Smooth muscle cell (in vitro differentiated cells): ENCODE measurements at regions not wholly inside any gene's neighbourhood (a gene's known extent, or its start where the extent isn't known, plus 50 kb on each side); places are given as distances from the start of the nearest gene placed in this dataset.

Experiments
- DNase-seq: peaks from one replicate; lab custom pipeline; 2025; ENCODE audit not compliant: unreplicated experiment; lab: John Stamatoyannopoulos, UW
- H2AFZ ChIP-seq: fragments of 200-600 bp; sonication (generic); 2 replicates; pipeline ENCODE4 v1.6.0; 2016; ENCODE audit warnings: antibody characterized with exemption, low read depth, mild to moderate bottlenecking
- H3F3A ChIP-seq: fragments of 200-600 bp; sonication (generic); 2 replicates; pipeline ENCODE4 v1.6.0; 2017; ENCODE audit warnings: antibody characterized with exemption, low read depth
- H3K27ac ChIP-seq: fragments of 200-600 bp; sonication (generic); 2 replicates; pipeline ENCODE4 v1.5.1; 2016; ENCODE audit warnings: low read depth, mild to moderate bottlenecking
- H3K27me3 ChIP-seq: fragments of 200-600 bp; sonication (generic); 2 replicates; pipeline ENCODE4 v1.6.1; 2016; ENCODE audit warnings: low read depth, mild to moderate bottlenecking
- H3K36me3 ChIP-seq: fragments of 200-600 bp; sonication (generic); 2 replicates; pipeline ENCODE4 v1.5.1; 2016; ENCODE audit warnings: low read depth
- H3K4me1 ChIP-seq: fragments of 200-600 bp; sonication (generic); 2 replicates; pipeline ENCODE4 v1.5.1; 2016; ENCODE audit warnings: low read depth
- H3K4me2 ChIP-seq: fragments of 200-600 bp; sonication (generic); 2 replicates; pipeline ENCODE4 v1.6.0; 2016; ENCODE audit warnings: mild to moderate bottlenecking
- H3K4me3 ChIP-seq: fragments of 200-600 bp; sonication (generic); 2 replicates; pipeline ENCODE4 v1.5.1; 2016; ENCODE audit warnings: mild to moderate bottlenecking
- H3K79me2 ChIP-seq: fragments of 200-600 bp; sonication (generic); 2 replicates; pipeline ENCODE4 v1.6.0; 2016; ENCODE audit warnings: low read depth, mild to moderate bottlenecking
- H3K9ac ChIP-seq: fragments of 200-600 bp; sonication (generic); 2 replicates; pipeline ENCODE4 v1.6.0; 2016; ENCODE audit warnings: low read depth
- H3K9me3 ChIP-seq: fragments of 200-600 bp; sonication (generic); replicated peaks from 2 replicates; pipeline ENCODE4 v1.5.1; 2016; ENCODE audit warnings: low read depth
- H4K20me1 ChIP-seq: fragments of 200-600 bp; sonication (generic); 2 replicates; pipeline ENCODE4 v1.6.0; 2016; ENCODE audit warnings: low read depth
- WGBS: methylation state at CpG from one replicate; pipeline ENCODE4 v1.1.7; 2016; ENCODE audit warnings: low lambda C conversion rate; 5-methylcytosine and 5-hydroxymethylcytosine counted together
- TF ChIP-seq, protein P1 (sequence below): fragments of 200-600 bp; sonication (generic); IDR thresholded peaks from 2 replicates; pipeline ENCODE4 v1.5.1; 2017; ENCODE audit warnings: borderline replicate concordance, mild to moderate bottlenecking, antibody characterized with exemption; ENCODE audit not compliant: insufficient read depth, poor library complexity, severe bottlenecking

DNA sequence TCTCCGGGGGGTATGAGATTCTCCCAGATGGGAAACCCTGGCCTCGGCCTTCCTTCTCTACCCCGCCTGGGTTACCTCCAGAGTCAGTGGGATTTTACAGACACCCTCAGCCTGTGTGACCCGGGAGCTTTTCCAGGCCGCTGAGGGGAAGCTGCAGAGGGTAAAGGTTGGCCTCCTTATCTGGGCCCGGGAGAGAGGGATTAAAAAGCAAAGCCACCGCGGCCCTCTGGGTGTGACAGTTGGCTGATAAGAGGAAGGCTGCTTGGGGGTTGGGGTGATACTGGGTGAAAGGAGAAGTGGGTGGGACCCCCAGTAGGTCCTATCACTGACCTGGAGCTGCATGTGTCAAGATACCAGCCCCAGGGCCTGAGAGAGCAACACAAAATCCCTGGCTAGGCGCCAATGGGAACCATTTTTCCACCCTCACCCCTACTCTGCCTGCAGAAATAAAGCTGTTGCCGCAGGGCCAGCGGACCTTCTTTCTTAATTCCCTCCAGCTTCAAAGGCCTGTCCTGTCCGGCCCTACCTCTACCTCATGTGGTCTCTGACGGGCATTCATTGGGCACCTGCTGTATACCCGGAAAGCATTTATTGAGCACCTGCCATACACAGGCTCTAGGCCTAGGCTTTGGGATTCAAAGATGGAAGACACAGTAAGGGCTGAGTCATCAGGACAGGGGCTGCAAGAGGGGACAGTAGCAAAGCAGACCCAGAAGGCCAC, 77.6 kb upstream of the GSE1 start:
- no peaks in the 10 kb centered on the region for H3K79me2 ChIP-seq
- H3F3A ChIP-seq: no peaks in the 10 kb centered on the region
- no peak overlapping the region for H3K4me2 ChIP-seq
- peaks cover 6% of the 10 kb centered on the region for H3K4me1 ChIP-seq
- H3K27ac ChIP-seq: no peak overlapping the region
- TF ChIP-seq, protein P1, sequence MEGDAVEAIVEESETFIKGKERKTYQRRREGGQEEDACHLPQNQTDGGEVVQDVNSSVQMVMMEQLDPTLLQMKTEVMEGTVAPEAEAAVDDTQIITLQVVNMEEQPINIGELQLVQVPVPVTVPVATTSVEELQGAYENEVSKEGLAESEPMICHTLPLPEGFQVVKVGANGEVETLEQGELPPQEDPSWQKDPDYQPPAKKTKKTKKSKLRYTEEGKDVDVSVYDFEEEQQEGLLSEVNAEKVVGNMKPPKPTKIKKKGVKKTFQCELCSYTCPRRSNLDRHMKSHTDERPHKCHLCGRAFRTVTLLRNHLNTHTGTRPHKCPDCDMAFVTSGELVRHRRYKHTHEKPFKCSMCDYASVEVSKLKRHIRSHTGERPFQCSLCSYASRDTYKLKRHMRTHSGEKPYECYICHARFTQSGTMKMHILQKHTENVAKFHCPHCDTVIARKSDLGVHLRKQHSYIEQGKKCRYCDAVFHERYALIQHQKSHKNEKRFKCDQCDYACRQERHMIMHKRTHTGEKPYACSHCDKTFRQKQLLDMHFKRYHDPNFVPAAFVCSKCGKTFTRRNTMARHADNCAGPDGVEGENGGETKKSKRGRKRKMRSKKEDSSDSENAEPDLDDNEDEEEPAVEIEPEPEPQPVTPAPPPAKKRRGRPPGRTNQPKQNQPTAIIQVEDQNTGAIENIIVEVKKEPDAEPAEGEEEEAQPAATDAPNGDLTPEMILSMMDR: no peak
- H2AFZ ChIP-seq: no peak overlapping the region
- no peak overlapping the region for H3K4me3 ChIP-seq
- no peaks in the 10 kb centered on the region for H3K36me3 ChIP-seq
- DNase-seq: no peak
- H3K9me3 ChIP-seq: no peaks in the 10 kb centered on the region
- WGBS: 59% methylated on average over 14 of the region's 14 CpGs
- no peaks in the 10 kb centered on the region for H3K27me3 ChIP-seq
- no peak overlapping the region for H3K9ac ChIP-seq
- peaks cover 85% of the 10 kb centered on the region for H4K20me1 ChIP-seq

DNA sequence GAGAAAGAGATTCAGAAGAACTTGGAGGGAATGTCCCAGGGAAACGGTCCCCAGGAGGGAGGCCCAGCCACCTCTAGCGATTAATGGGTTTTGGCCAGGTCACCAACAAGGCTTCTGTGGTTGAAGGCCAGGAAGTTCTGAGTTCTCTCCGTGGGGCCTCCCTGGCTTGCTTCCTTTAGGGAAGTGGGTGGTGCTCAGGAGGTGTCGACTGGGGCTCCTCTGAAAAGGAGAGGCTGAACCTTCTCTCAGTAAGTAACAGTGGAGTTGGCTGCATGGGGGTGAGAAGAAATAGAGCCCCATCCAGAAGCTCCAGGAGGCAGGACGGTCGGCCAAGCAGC, 77.1 kb upstream of the GSE1 start:
- Histone ChIP-seq H3K4me2 (no peak overlapping the region), H3K9ac (no peak overlapping the region), H3K4me1 (peaks cover 6% of the 10 kb centered on the region), H3K4me3 (no peak overlapping the region), H3K79me2 (no peaks in the 10 kb centered on the region), H3F3A (no peaks in the 10 kb centered on the region), H3K9me3 (no peaks in the 10 kb centered on the region), H3K27me3 (no peaks in the 10 kb centered on the region), H2AFZ (no peak overlapping the region), H4K20me1 (peaks cover 85% of the 10 kb centered on the region), H3K36me3 (no peaks in the 10 kb centered on the region), H3K27ac (no peak overlapping the region)
- TF ChIP-seq, protein P1: no peak
- DNase-seq: no peak
- WGBS: 82% methylated on average over 6 of the region's 6 CpGs

DNA sequence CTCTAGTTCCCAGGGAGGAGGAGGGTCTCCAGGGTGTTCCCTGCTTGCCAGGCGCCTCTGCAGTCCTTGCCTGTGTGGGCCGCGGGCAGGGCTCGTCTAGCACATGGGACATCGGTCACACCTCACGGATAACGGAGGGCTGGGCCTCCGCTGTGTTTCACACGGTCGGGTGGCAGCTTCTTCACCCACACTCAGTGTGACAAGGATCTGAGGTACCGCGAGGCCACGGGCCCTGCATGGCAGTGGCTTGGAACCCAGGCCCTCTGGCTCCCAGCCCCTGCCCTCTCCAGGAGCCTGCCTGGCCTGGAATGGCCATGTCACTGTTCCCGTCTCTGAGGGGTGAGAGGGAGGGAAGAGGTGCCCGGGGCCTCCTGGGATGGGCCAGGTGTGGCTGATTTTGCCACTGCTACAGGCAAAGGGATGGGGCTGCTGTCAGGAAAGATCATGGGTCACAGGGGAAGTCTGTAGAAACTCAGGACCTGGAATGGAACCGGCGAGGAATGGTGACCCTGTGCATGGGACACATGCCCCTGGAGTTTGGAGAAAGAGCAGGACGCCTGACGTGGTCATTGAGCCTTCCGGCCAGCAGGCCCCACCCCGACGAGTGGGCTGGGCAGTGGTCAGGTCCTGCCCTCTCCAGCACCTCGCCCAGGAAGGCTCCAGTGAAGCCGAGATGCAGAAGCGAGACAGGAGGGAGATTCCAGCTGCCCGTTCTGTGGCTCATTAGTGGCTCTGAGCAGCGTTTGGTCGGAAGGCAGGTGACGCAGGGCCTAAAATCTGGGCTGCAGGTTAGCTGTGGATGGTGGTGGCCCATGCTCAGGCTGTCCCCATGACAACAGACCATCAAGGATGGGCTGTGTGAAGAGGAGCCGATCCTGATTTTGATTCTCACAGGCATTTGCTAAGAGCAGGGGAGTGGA, 76.5 kb upstream of the GSE1 start:
- no peaks in the 10 kb centered on the region for H3K79me2 ChIP-seq
- WGBS: 96% methylated on average over 30 of the region's 30 CpGs

More for the DNA sequence above, 76.5 kb upstream of the GSE1 start:
- Histone ChIP-seq H3K27ac (no peak overlapping the region), H3K4me3 (no peak overlapping the region), H3K27me3 (no peaks in the 10 kb centered on the region), H4K20me1 (peaks cover 85% of the 10 kb centered on the region), H3F3A (no peaks in the 10 kb centered on the region), H2AFZ (no peak overlapping the region), H3K36me3 (no peaks in the 10 kb centered on the region), H3K4me2 (no peak overlapping the region), H3K9me3 (no peaks in the 10 kb centered on the region), H3K9ac (no peak overlapping the region), H3K4me1 (peaks cover 6% of the 10 kb centered on the region)
- DNase-seq: no peak
- TF ChIP-seq, protein P1: no peak
